A549 (cell line): ENCODE measurements at regions not wholly inside any gene's neighbourhood (a gene's known extent, or its start where the extent isn't known, plus 50 kb on each side); places are given as distances from the start of the nearest gene placed in this dataset.

Experiments used
- ATAC-seq, 2 experiments: fragments of 200-7000 bp in 1 of 2; fragments of >200 bp in 1 of 2; cut with Nextera tagmentation in 1 of 2; cut with Tn5 transposase in 1 of 2; 3 replicates each; pipeline versions ENCODE4 v1.8.0 to v1.9.1; 2018 to 2020; ENCODE audit warnings: mild to moderate bottlenecking in 1 of 2, moderate library complexity in 1 of 2
- CTCF ChIA-PET: fragments of 300-600 bp; sonication (Branson Sonifier 250); formaldehyde crosslinking; extraction: SDS; loops from one replicate; lab custom pipeline; 2021; ENCODE audit warnings: antibody characterized with exemption, inconsistent platforms; lab: Yijun Ruan, JAX
- POLR2A ChIA-PET: fragments of 350-600 bp; formaldehyde crosslinking; extraction: SDS; loops from one replicate; lab custom pipeline; 2021; ENCODE audit warnings: antibody characterized with exemption, inconsistent platforms; lab: Yijun Ruan, JAX
- DNase-seq, 2 experiments: peaks; one replicate each; pipeline versions ENCODE4 v3.0.0 to v3.0.0-alpha.2; 2011 to 2016; ENCODE audit warnings: low read depth in 1 of 2, low spot score in 1 of 2
- FAIRE-seq: peaks from 2 replicates; lab custom pipeline; 2011; peaks lifted over from hg19 to GRCh38; lab: Jason Lieb, UNC
- H3K27ac ChIP-seq, 2 experiments: fragments of >200 bp; sonication (Bioruptor Twin); formaldehyde crosslinking; 3 replicates each; pipeline ENCODE4 v1.5.1; 2016 to 2017
- H3K4me1 ChIP-seq: fragments of >200 bp; sonication (Bioruptor Twin); formaldehyde crosslinking; 3 replicates; pipeline ENCODE4 v1.6.1; 2016
- H3K4me2 ChIP-seq: fragments of >200 bp; sonication (Bioruptor Twin); formaldehyde crosslinking; 3 replicates; pipeline ENCODE4 v1.6.1; 2016
- H3K4me3 ChIP-seq: fragments of >200 bp; sonication (Bioruptor Twin); formaldehyde crosslinking; 3 replicates; pipeline ENCODE4 v1.5.1; 2016
- H3K9me3 ChIP-seq: fragments of >200 bp; sonication (Bioruptor Twin); formaldehyde crosslinking; 3 replicates; pipeline ENCODE4 v1.6.1; 2016
- CBX8 ChIP-seq: fragments of 200-600 bp; sonication (generic); IDR thresholded peaks from 2 replicates; pipeline ENCODE4 v1.6.1; 2016
- CHD2 ChIP-seq: fragments of 150-350 bp; IDR thresholded peaks from 2 replicates; pipeline ENCODE4 v1.6.1; 2014; ENCODE audit warnings: low read length; ENCODE audit not compliant: partially characterized antibody
- EHF ChIP-seq: fragments of 250-450 bp; sonication (Bioruptor Pico); IDR thresholded peaks from 2 replicates; pipeline ENCODE4 v1.5.0; 2020; ENCODE audit warnings: mild to moderate bottlenecking
- FOSB ChIP-seq: fragments of 250-450 bp; sonication (Bioruptor Pico); IDR thresholded peaks from 2 replicates; pipeline ENCODE4 v1.5.0; 2020; ENCODE audit warnings: mild to moderate bottlenecking, moderate library complexity
- GATA3 ChIP-seq: IDR thresholded peaks from 2 replicates; pipeline ENCODE4 v1.6.1; 2012; ENCODE audit warnings: borderline replicate concordance
- HEYL ChIP-seq: fragments of 250-450 bp; sonication (Bioruptor Pico); IDR thresholded peaks from 2 replicates; pipeline ENCODE4 v1.8.0; 2021; ENCODE audit warnings: mild to moderate bottlenecking, moderate library complexity
- HOXB5 ChIP-seq: fragments of 250-450 bp; sonication (Bioruptor Pico); IDR thresholded peaks from 2 replicates; pipeline ENCODE4 v1.5.0; 2020; ENCODE audit warnings: mild to moderate bottlenecking, moderate library complexity
- MAFK ChIP-seq: fragments of 450-650 bp; IDR thresholded peaks from 2 replicates; pipeline ENCODE4 v1.6.1; 2014; ENCODE audit not compliant: partially characterized antibody
- NFE2L2 ChIP-seq: fragments of 150-350 bp; conservative IDR thresholded peaks from 2 replicates; pipeline ENCODE4 v1.6.1; 2014; ENCODE audit warnings: low read length
- NPAS2 ChIP-seq: fragments of 250-450 bp; sonication (Bioruptor Pico); IDR thresholded peaks from 2 replicates; pipeline ENCODE4 v1.8.0; 2022; ENCODE audit warnings: mild to moderate bottlenecking, moderate library complexity, borderline replicate concordance
- PHF8 ChIP-seq: fragments of 200-600 bp; sonication (generic); IDR thresholded peaks from 2 replicates; pipeline ENCODE4 v1.6.1; 2016; ENCODE audit warnings: low read depth, mild to moderate bottlenecking, antibody characterized with exemption, moderate library complexity, borderline replicate concordance
- RARB ChIP-seq: fragments of 250-450 bp; sonication (Bioruptor Pico); IDR thresholded peaks from 2 replicates; pipeline ENCODE4 v1.8.0; 2021; ENCODE audit warnings: mild to moderate bottlenecking, moderate library complexity
- RFX5 ChIP-seq: fragments of 450-650 bp; IDR thresholded peaks from 2 replicates; pipeline ENCODE4 v1.7.1; 2014; ENCODE audit warnings: antibody characterized with exemption, mild to moderate bottlenecking, moderate library complexity
- RNF2 ChIP-seq: fragments of 200-600 bp; sonication (generic); IDR thresholded peaks from 2 replicates; pipeline ENCODE4 v1.6.1; 2016; ENCODE audit warnings: low read depth, mild to moderate bottlenecking, antibody characterized with exemption, moderate library complexity, borderline replicate concordance
- TFCP2L1 ChIP-seq: fragments of 250-450 bp; sonication (Bioruptor Pico); IDR thresholded peaks from 2 replicates; pipeline ENCODE4 v1.5.0; 2021; ENCODE audit warnings: mild to moderate bottlenecking
- ZSCAN20 ChIP-seq: fragments of 250-450 bp; sonication (Bioruptor Pico); IDR thresholded peaks from 2 replicates; pipeline ENCODE4 v1.8.0; 2022; ENCODE audit warnings: mild to moderate bottlenecking, moderate library complexity
- WGBS: methylation state at CpG from one replicate; pipeline ENCODE4 v1.1.6; 2017; ENCODE audit errors: missing lambda C conversion rate; 5-methylcytosine and 5-hydroxymethylcytosine counted together
- TF ChIP-seq, protein P1 (sequence below): fragments of >200 bp; sonication (Bioruptor Twin); formaldehyde crosslinking; IDR thresholded peaks from 3 replicates; pipeline ENCODE4 v1.5.1; 2016
- TF ChIP-seq, protein P2 (sequence below): fragments of 450-650 bp; IDR thresholded peaks from 2 replicates; pipeline ENCODE4 v1.6.1; 2014; ENCODE audit warnings: antibody characterized with exemption
- TF ChIP-seq, protein P3 (sequence below): fragments of >200 bp; sonication (Bioruptor Twin); formaldehyde crosslinking; IDR thresholded peaks from 3 replicates; pipeline ENCODE4 v1.6.1; 2016

DNA sequence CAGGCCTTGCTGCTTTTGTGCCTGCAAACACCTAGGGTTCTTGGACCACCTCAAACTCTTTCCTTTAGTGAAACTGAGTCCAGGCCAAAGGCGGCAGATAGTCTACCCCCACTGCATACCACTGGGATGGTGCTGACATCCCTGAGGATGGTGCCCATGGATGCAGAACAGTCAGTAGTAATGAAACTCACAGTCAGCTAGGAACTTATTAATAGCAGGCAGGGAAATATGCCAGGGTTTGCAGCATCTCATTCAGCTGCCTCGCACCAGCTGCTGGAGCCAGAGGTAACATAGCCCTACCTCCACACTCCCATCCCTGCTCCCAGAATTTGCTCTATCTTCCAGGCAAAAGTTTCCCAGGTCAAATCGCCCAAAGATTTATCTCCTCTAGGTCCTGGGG lies 189.1 kb downstream of the SREK1 start:
- H3K4me2 ChIP-seq: no peak overlapping the region
- ChIA-PET CTCF (interaction anchor here (1.0 to 1.4 kb wide), 3 partner anchors 9 to 47 kb away, joined by 3 to 5 read pairs (median 3); no protein-coding TSS in a partner anchor), POLR2A (no interaction called here)
- TF ChIP-seq RNF2 (no peak), HEYL (CRISPR knock-in tag) (no peak), TFCP2L1 (no peak), CBX8 (no peak), PHF8 (no peak), GATA3 (no peak), EHF (CRISPR knock-in tag) (no peak)
- TF ChIP-seq, protein P1, sequence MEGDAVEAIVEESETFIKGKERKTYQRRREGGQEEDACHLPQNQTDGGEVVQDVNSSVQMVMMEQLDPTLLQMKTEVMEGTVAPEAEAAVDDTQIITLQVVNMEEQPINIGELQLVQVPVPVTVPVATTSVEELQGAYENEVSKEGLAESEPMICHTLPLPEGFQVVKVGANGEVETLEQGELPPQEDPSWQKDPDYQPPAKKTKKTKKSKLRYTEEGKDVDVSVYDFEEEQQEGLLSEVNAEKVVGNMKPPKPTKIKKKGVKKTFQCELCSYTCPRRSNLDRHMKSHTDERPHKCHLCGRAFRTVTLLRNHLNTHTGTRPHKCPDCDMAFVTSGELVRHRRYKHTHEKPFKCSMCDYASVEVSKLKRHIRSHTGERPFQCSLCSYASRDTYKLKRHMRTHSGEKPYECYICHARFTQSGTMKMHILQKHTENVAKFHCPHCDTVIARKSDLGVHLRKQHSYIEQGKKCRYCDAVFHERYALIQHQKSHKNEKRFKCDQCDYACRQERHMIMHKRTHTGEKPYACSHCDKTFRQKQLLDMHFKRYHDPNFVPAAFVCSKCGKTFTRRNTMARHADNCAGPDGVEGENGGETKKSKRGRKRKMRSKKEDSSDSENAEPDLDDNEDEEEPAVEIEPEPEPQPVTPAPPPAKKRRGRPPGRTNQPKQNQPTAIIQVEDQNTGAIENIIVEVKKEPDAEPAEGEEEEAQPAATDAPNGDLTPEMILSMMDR: no peak
- H3K9me3 ChIP-seq: no peaks in the 10 kb centered on the region
- no peak overlapping the region for H3K4me3 ChIP-seq
- H3K4me1 ChIP-seq: no peaks in the 10 kb centered on the region
- DNase-seq: no peak
- H3K27ac ChIP-seq: no peak overlapping the region
- no peak for ATAC-seq
- 2% methylated on average over 3 of the region's 3 CpGs for WGBS
- no peak for FAIRE-seq

DNA sequence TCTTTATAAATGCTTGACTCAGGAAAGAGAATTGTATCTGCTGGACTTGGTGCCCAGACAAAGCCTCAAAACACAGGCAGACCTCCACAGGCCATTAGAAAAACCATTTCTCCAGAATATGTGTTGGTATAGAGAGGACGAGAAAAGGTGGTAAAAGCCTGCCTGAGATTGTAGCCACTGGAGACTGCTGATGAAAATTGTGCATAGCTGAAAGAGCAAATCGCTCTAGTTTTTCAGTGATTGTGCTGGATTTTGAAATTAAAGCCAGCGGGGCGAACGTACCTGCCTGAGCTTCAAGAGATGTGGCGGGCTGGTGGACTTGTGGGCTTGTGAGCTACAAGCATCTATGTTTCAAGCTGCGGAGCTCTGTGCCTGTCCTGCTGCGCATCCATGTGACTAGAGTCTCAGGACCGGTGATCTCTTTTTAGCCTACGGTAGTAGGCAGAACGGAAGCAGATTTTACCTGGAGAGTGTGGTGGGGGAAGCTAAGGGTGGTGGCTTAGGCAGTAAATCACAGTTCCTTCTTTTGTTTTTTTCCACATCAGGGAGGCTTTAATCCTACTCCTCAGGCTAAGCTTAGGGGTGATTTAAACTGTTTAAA lies 193.6 kb downstream of the SREK1 start:
- TF ChIP-seq FOSB (CRISPR knock-in tag): no peak
- TF ChIP-seq, all 56 proteins: peak for 0
- Histone ChIP-seq H3K4me1 (no peaks in the 10 kb centered on the region), H3K4me3 (no peak overlapping the region), H3K9me3 (no peaks in the 10 kb centered on the region), H3K27ac (no peak overlapping the region), H3K4me2 (no peak overlapping the region)
- CTCF ChIA-PET: interaction anchor here (0.6 to 1.2 kb wide), 3 partner anchors 32 to 1525 kb away, joined by 3 read pairs; no protein-coding TSS in a partner anchor
- DNase-seq (no peak), FAIRE-seq (no peak), ATAC-seq (no peak)
- 37% methylated on average over 11 of the region's 11 CpGs for WGBS
- POLR2A ChIA-PET: no interaction called here

DNA sequence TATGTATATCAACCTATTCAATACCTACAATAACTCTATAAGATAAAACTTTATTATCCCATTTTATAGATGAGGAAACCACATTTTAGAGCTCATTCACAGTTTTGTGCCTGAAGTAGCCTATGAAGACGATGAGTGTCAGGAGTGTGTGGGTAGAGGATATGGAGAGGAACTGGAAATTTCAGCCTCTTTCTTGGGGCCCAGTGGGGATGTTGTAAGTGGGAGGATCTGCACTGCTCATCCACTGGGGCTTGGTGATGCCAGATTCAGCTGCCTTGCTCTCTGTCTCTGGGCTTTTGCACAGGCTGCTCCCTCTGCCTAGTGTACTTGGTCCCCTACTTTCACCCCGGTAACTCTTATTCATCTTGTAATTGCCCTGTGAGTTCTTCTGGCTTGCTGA lies 194.7 kb downstream of the SREK1 start:
- FAIRE-seq (no peak), ATAC-seq (no peak), DNase-seq (no peak)
- CTCF ChIA-PET: interaction anchor here (1.0 kb wide), 1 partner anchor 16 kb away, joined by 3 read pairs; no protein-coding TSS in a partner anchor
- Histone ChIP-seq H3K27ac (no peak overlapping the region), H3K9me3 (no peaks in the 10 kb centered on the region), H3K4me1 (no peaks in the 10 kb centered on the region), H3K4me3 (no peak overlapping the region), H3K4me2 (no peak overlapping the region)
- POLR2A ChIA-PET: no interaction called here
- whole genome bisulfite sequencing: 34% methylated on average over 2 of the region's 2 CpGs
- TF ChIP-seq FOSB (CRISPR knock-in tag): no peak
- TF ChIP-seq, protein P2, sequence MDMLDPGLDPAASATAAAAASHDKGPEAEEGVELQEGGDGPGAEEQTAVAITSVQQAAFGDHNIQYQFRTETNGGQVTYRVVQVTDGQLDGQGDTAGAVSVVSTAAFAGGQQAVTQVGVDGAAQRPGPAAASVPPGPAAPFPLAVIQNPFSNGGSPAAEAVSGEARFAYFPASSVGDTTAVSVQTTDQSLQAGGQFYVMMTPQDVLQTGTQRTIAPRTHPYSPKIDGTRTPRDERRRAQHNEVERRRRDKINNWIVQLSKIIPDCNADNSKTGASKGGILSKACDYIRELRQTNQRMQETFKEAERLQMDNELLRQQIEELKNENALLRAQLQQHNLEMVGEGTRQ: no peak
- TF ChIP-seq, protein P3, sequence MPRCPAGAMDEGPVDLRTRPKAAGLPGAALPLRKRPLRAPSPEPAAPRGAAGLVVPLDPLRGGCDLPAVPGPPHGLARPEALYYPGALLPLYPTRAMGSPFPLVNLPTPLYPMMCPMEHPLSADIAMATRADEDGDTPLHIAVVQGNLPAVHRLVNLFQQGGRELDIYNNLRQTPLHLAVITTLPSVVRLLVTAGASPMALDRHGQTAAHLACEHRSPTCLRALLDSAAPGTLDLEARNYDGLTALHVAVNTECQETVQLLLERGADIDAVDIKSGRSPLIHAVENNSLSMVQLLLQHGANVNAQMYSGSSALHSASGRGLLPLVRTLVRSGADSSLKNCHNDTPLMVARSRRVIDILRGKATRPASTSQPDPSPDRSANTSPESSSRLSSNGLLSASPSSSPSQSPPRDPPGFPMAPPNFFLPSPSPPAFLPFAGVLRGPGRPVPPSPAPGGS: no peak
- TF ChIP-seq RARB (CRISPR knock-in tag): no peak
- no peak for TF ChIP-seq NFE2L2

DNA sequence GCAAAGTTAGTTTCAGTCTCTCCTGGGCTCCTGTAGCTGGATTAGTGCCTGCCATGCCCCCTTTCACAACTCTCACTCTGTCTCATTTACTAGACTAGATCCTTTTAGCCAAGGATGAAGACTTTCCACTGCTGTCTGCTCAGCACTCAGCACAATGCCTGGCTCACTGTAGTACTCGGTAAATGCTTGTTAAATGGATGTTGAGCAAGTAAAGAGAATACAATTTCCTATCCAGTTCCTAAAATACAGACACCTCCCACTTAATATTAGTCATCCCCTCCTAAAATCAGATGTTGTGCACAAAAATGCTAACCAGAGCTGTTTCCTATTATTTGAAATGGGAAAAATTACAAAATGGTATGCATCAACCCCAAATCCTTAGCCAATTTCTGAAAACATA lies 195.8 kb downstream of the SREK1 start:
- no peaks in the 10 kb centered on the region for H3K9me3 ChIP-seq
- H3K4me2 ChIP-seq: no peak overlapping the region
- FAIRE-seq: no peak
- ChIA-PET POLR2A (no interaction called here), CTCF (no interaction called here)
- no peak for ATAC-seq
- no peak overlapping the region for H3K4me3 ChIP-seq
- H3K4me1 ChIP-seq: no peaks in the 10 kb centered on the region
- H3K27ac ChIP-seq: no peak overlapping the region
- WGBS: 0% methylated on average over 1 of the region's 1 CpG
- no peak for DNase-seq
- TF ChIP-seq TFCP2L1 (no peak), NPAS2 (CRISPR knock-in tag) (no peak), HOXB5 (CRISPR knock-in tag) (no peak), ZSCAN20 (no peak), MAFK (no peak), CHD2 (no peak), RFX5 (no peak), PHF8 (no peak)
- TF ChIP-seq, protein P3: no peak
